ENCODE measurements at regions not wholly inside any gene's neighbourhood (a gene's known extent, or its start where the extent isn't known, plus 50 kb on each side); places are given as distances from the start of the nearest gene placed in this dataset.

- DNase-seq: no peak
These were observed 158.0 kb upstream of the PMEPA1 start for GRCh38 chr20:57867807-57868206.

GRCh38 chr20:57867181-57867803 lies 157.5 kb upstream of the PMEPA1 start:
- no peak for DNase-seq

GRCh38 chr20:57866250-57867106 lies 156.7 kb upstream of the PMEPA1 start:
- DNase-seq: no peak

GRCh38 chr20:57865266-57865665 lies 155.5 kb upstream of the PMEPA1 start:
- DNase-seq: no peak

- DNase-seq: no peak
These were observed 150.8 kb upstream of the PMEPA1 start for GRCh38 chr20:57860576-57860975.

- DNase-seq: no peak
These were observed 148.2 kb upstream of the PMEPA1 start for GRCh38 chr20:57857969-57858368.

- DNase-seq: no peak
These were observed 147.3 kb upstream of the PMEPA1 start for GRCh38 chr20:57857118-57857517.

- no peak for DNase-seq
These were observed 146.8 kb upstream of the PMEPA1 start for GRCh38 chr20:57856658-57857057.

- no peak for DNase-seq
These were observed 142.0 kb upstream of the PMEPA1 start for GRCh38 chr20:57851796-57852195.

- no peak for DNase-seq
These were observed 141.3 kb upstream of the PMEPA1 start for GRCh38 chr20:57851025-57851682.

- DNase-seq: no peak
These were observed 139.9 kb upstream of the PMEPA1 start for GRCh38 chr20:57849521-57850215.

GRCh38 chr20:57849121-57849520 lies 139.3 kb upstream of the PMEPA1 start:
- no peak for DNase-seq

GRCh38 chr20:57848282-57848681 lies 138.5 kb upstream of the PMEPA1 start:
- DNase-seq: no peak

- DNase-seq: no peak
These were observed 137.3 kb upstream of the PMEPA1 start for GRCh38 chr20:57847104-57847503.

- DNase-seq: no peak
These were observed 135.1 kb upstream of the PMEPA1 start for GRCh38 chr20:57844626-57845596.

GRCh38 chr20:57843941-57844625 lies 134.3 kb upstream of the PMEPA1 start:
- no peak for DNase-seq

GRCh38 chr20:57842720-57843119 lies 132.9 kb upstream of the PMEPA1 start:
- no peak for DNase-seq

GRCh38 chr20:57841297-57841866 lies 131.6 kb upstream of the PMEPA1 start:
- no peak for DNase-seq

- DNase-seq: no peak
These were observed 130.9 kb upstream of the PMEPA1 start for GRCh38 chr20:57840504-57841296.

GRCh38 chr20:57840066-57840465 lies 130.3 kb upstream of the PMEPA1 start:
- DNase-seq: no peak
